ENCODE measurements at regions not wholly inside any gene's neighbourhood (a gene's known extent, or its start where the extent isn't known, plus 50 kb on each side); places are given as distances from the start of the nearest gene placed in this dataset.

GRCh38 chr1:172717722-172718465 lies 59.0 kb downstream of the FASLG start:
- DNase-seq = peak; percentile 64
- no peaks in the 10 kb centered on the region for H3K36me3 ChIP-seq (ENCODE audit: low read depth, missing control alignments)
- 60 to 61% methylated on average over 3 of the region's 3 CpGs for WGBS, 2 donors
- H3K4me3 ChIP-seq = no peak overlapping the region
- intact Hi-C loops (cut with DNase I; ENCODE audit: low total_unique reads) = no loop called here
- no peak overlapping the region for H3K27ac ChIP-seq
- no peaks in the 10 kb centered on the region for H3K9me3 ChIP-seq
- no peak for TF ChIP-seq POLR2A (IDR thresholded peaks at IDR 0.05)
- TF ChIP-seq, protein P1, sequence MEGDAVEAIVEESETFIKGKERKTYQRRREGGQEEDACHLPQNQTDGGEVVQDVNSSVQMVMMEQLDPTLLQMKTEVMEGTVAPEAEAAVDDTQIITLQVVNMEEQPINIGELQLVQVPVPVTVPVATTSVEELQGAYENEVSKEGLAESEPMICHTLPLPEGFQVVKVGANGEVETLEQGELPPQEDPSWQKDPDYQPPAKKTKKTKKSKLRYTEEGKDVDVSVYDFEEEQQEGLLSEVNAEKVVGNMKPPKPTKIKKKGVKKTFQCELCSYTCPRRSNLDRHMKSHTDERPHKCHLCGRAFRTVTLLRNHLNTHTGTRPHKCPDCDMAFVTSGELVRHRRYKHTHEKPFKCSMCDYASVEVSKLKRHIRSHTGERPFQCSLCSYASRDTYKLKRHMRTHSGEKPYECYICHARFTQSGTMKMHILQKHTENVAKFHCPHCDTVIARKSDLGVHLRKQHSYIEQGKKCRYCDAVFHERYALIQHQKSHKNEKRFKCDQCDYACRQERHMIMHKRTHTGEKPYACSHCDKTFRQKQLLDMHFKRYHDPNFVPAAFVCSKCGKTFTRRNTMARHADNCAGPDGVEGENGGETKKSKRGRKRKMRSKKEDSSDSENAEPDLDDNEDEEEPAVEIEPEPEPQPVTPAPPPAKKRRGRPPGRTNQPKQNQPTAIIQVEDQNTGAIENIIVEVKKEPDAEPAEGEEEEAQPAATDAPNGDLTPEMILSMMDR (IDR thresholded peaks at IDR 0.05) = no peak
- no peaks in the 10 kb centered on the region for H3K4me1 ChIP-seq
- no peaks in the 10 kb centered on the region for H3K27me3 ChIP-seq

GRCh38 chr1:172719066-172719627 lies 60.2 kb downstream of the FASLG start:
- 40 to 68% methylated on average over 6 of the region's 6 CpGs for WGBS, 2 donors
- no peak overlapping the region for H3K4me3 ChIP-seq
- no peak overlapping the region for H3K27ac ChIP-seq
- intact Hi-C loops (cut with DNase I; ENCODE audit: low total_unique reads) = no loop called here
- no peak for DNase-seq
- no peaks in the 10 kb centered on the region for H3K27me3 ChIP-seq
- H3K4me1 ChIP-seq = no peaks in the 10 kb centered on the region
- no peaks in the 10 kb centered on the region for H3K36me3 ChIP-seq (ENCODE audit: low read depth, missing control alignments)
- TF ChIP-seq, protein P1 (IDR thresholded peaks at IDR 0.05) = no peak
- no peak for TF ChIP-seq POLR2A (IDR thresholded peaks at IDR 0.05)
- no peaks in the 10 kb centered on the region for H3K9me3 ChIP-seq

GRCh38 chr1:172719694-172720138 lies 60.8 kb downstream of the FASLG start:
- H3K27ac ChIP-seq = no peak overlapping the region
- no peaks in the 10 kb centered on the region for H3K9me3 ChIP-seq
- DNase-seq = no peak
- no peaks in the 10 kb centered on the region for H3K27me3 ChIP-seq
- no peaks in the 10 kb centered on the region for H3K36me3 ChIP-seq (ENCODE audit: low read depth, missing control alignments)
- intact Hi-C loops (cut with DNase I; ENCODE audit: low total_unique reads) = loop anchor here (5.0 kb wide), 1 partner anchor 272 kb away; no protein-coding TSS in a partner anchor
- TF ChIP-seq POLR2A (IDR thresholded peaks at IDR 0.05) = no peak
- TF ChIP-seq, protein P1 (IDR thresholded peaks at IDR 0.05) = peak; percentile 71 to 88 (median 73)
- H3K4me3 ChIP-seq = no peak overlapping the region
- 23 to 31% methylated on average over 3 of the region's 3 CpGs for WGBS, 2 donors
- H3K4me1 ChIP-seq = no peaks in the 10 kb centered on the region

DNA sequence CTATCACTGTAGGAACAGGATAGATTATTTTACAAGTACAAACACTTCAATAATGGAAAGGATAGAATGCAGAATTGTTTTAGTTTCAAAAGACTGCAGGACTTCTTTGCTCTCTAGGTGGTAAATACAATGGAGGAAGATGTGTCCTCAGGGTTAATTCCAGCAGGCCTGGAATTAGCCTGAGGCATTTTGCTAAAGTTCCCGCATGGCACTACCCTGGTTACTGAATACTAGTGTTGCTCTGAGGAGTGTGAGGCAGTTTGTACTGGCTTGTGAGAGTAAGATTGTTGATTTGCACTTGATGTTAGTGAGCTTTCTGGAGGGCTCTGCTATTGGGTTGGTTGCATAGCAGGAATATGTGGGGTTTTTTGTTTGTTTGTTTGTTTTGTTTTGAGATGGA lies 61.4 kb downstream of the FASLG start:
- no peak for TF ChIP-seq POLR2A (IDR thresholded peaks at IDR 0.05)
- TF ChIP-seq, protein P1 (IDR thresholded peaks at IDR 0.05) = no peak
- 91 to 95% methylated on average over 1 of the region's 1 CpG for WGBS, 2 donors
- Histone ChIP-seq H3K27ac (no peak overlapping the region), H3K27me3 (no peaks in the 10 kb centered on the region), H3K36me3 (ENCODE audit: low read depth, missing control alignments) (no peaks in the 10 kb centered on the region), H3K9me3 (no peaks in the 10 kb centered on the region), H3K4me1 (no peaks in the 10 kb centered on the region), H3K4me3 (no peak overlapping the region)
- no peak for DNase-seq
- intact Hi-C loops (cut with DNase I; ENCODE audit: low total_unique reads) = loop anchor here (5.0 kb wide), 1 partner anchor 273 kb away; no protein-coding TSS in a partner anchor
